A673 (cell line): ENCODE measurements at regions not wholly inside any gene's neighbourhood (a gene's known extent, or its start where the extent isn't known, plus 50 kb on each side); places are given as distances from the start of the nearest gene placed in this dataset.
A peak's percentile ranks its signal among the peaks of the same experiment; 100 is the strongest.
"Not testable (repeated sequence)": the region's sequence is repeated elsewhere in the genome, so short reads cannot be mapped to it uniquely, and the experiment has no call there.

ENCODE experiments used
- BruUV-seq: library from RNA; stranded (reverse); fragments of 400-500 nt; replicated peaks from 2 replicates; lab custom pipeline; 2021; lab: Mats Ljungman, UMichigan
- CTCF ChIA-PET: fragments of 300-600 bp; sonication (Branson Sonifier 250); formaldehyde crosslinking; loops from one replicate; lab custom pipeline; 2022; ENCODE audit warnings: antibody characterized with exemption; lab: Charles Lee
- POLR2A ChIA-PET: fragments of 300-600 bp; sonication (Branson Sonifier 250); formaldehyde crosslinking; loops from one replicate; lab custom pipeline; 2022; ENCODE audit warnings: antibody characterized with exemption; ENCODE audit not compliant: low non-redundant PET; lab: Charles Lee
- DNase-seq: peaks from one replicate; pipeline ENCODE4 v3.0.0-alpha.2; 2015; ENCODE audit warnings: low spot score
- H3K27ac ChIP-seq: fragments of 200-600 bp; sonication (generic); 2 replicates; pipeline ENCODE4 v1.5.1; 2016; ENCODE audit warnings: mixed run types, low read depth, mild to moderate bottlenecking, mixed read lengths, antibody characterized with exemption, low read length; ENCODE audit not compliant: poor library complexity, severe bottlenecking
- H3K27me3 ChIP-seq: fragments of 200-600 bp; sonication (generic); replicated peaks from 2 replicates; pipeline ENCODE4 v1.6.1; 2017; ENCODE audit warnings: mixed run types, low read depth, mild to moderate bottlenecking, mixed read lengths, antibody characterized with exemption, low read length; ENCODE audit not compliant: insufficient read depth, poor library complexity
- H3K36me3 ChIP-seq: fragments of 200-600 bp; sonication (generic); 2 replicates; pipeline ENCODE4 v1.6.1; 2016; ENCODE audit warnings: mixed run types, mild to moderate bottlenecking, mixed read lengths, antibody characterized with exemption, low read length; ENCODE audit not compliant: insufficient read depth, poor library complexity, severe bottlenecking
- H3K4me1 ChIP-seq: fragments of 200-600 bp; sonication (generic); 2 replicates; pipeline ENCODE4 v1.6.1; 2017; ENCODE audit warnings: mixed run types, mild to moderate bottlenecking, mixed read lengths, antibody characterized with exemption, low read length; ENCODE audit not compliant: insufficient read depth, poor library complexity, severe bottlenecking
- H3K4me3 ChIP-seq: fragments of 200-600 bp; sonication (generic); 2 replicates; pipeline ENCODE4 v1.5.1; 2016; ENCODE audit warnings: low read depth, mixed run types, mild to moderate bottlenecking, mixed read lengths, low read length; ENCODE audit not compliant: poor library complexity, severe bottlenecking
- H3K9me3 ChIP-seq: fragments of 200-600 bp; sonication (generic); 2 replicates; pipeline ENCODE4 v1.6.1; 2016; ENCODE audit warnings: mixed run types, low read depth, mild to moderate bottlenecking, mixed read lengths, antibody characterized with exemption, low read length; ENCODE audit not compliant: poor library complexity, severe bottlenecking
- EZH2 ChIP-seq: fragments of 200-600 bp; sonication (generic); IDR thresholded peaks from 2 replicates; pipeline ENCODE4 v1.6.1; 2017; ENCODE audit warnings: borderline replicate concordance, low read depth, mild to moderate bottlenecking, mixed read lengths, antibody characterized with exemption, low read length; ENCODE audit not compliant: poor library complexity, severe bottlenecking
- intact Hi-C: fragments of 100-400 bp; cut with micrococcal nuclease; formaldehyde crosslinking; loops from one replicate; pipeline ENCODE4 v1.10.0; 2022; ENCODE audit not compliant: unreplicated experiment
- TF ChIP-seq, protein P1 (sequence below): fragments of 300-800, 200-600 bp; sonication (generic); conservative IDR thresholded peaks from 2 replicates; pipeline ENCODE4 v1.5.1; 2017; ENCODE audit warnings: low read depth, mild to moderate bottlenecking, antibody characterized with exemption, low read length, moderate library complexity, mixed read lengths

GRCh38 chr14:25381498-25381897, 331.6 kb upstream of the STXBP6 start:
- TF ChIP-seq EZH2, result no peak
- TF ChIP-seq, protein P1, sequence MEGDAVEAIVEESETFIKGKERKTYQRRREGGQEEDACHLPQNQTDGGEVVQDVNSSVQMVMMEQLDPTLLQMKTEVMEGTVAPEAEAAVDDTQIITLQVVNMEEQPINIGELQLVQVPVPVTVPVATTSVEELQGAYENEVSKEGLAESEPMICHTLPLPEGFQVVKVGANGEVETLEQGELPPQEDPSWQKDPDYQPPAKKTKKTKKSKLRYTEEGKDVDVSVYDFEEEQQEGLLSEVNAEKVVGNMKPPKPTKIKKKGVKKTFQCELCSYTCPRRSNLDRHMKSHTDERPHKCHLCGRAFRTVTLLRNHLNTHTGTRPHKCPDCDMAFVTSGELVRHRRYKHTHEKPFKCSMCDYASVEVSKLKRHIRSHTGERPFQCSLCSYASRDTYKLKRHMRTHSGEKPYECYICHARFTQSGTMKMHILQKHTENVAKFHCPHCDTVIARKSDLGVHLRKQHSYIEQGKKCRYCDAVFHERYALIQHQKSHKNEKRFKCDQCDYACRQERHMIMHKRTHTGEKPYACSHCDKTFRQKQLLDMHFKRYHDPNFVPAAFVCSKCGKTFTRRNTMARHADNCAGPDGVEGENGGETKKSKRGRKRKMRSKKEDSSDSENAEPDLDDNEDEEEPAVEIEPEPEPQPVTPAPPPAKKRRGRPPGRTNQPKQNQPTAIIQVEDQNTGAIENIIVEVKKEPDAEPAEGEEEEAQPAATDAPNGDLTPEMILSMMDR, result peak; percentile 60
- CTCF ChIA-PET, result interaction anchor here (1.0 to 1.6 kb wide), 3 partner anchors 14 to 24 kb away, joined by 4 to 8 read pairs (median 4); no protein-coding TSS in a partner anchor
- Histone ChIP-seq H3K36me3 (no peaks in the 10 kb centered on the region), H3K4me3 (no peak overlapping the region), H3K27ac (no peak overlapping the region), H3K9me3 (peaks cover 2% of the 10 kb centered on the region), H3K27me3 (no peaks in the 10 kb centered on the region), H3K4me1 (no peaks in the 10 kb centered on the region)
- no TSS peak for BruUV-seq
- POLR2A ChIA-PET, result no interaction called here
- peak; percentile 75 for DNase-seq
- intact Hi-C loops, result no loop called here

- ChIA-PET POLR2A (no interaction called here), CTCF (no interaction called here)
- intact Hi-C loops, result no loop called here
- BruUV-seq, result no TSS peak
- no peak for DNase-seq
- TF ChIP-seq EZH2, result no peak
- TF ChIP-seq, protein P1, result no peak
- Histone ChIP-seq H3K4me1 (no peaks in the 10 kb centered on the region), H3K4me3 (no peak overlapping the region), H3K36me3 (no peaks in the 10 kb centered on the region), H3K9me3 (no peaks in the 10 kb centered on the region), H3K27ac (no peak overlapping the region), H3K27me3 (no peaks in the 10 kb centered on the region)
These were observed 325.7 kb upstream of the STXBP6 start for GRCh38 chr14:25375639-25376038.

DNA sequence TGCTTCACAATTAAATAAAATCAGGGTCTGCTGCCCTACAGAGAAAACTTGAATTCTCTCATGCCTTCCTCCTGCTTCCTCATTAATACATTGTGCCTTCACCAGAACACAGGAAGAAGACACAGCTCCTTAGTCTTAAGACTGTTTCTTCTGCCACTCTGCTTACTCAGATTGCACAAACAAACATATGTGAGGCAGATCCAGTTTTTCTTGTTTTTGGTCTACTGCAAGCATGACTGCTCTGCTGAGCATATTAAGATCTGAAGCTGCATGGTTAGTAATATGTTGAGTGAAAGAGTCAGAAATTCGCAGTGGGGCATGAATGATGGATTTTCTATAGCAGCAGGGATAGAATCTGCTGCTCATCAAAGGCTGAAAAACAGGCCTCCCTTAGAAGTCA, 321.1 kb upstream of the STXBP6 start:
- H3K9me3 ChIP-seq, result no peaks in the 10 kb centered on the region
- no peaks in the 10 kb centered on the region for H3K4me1 ChIP-seq
- no peak overlapping the region for H3K27ac ChIP-seq
- CTCF ChIA-PET, result no interaction called here
- no peak for DNase-seq
- no peak overlapping the region for H3K4me3 ChIP-seq
- H3K27me3 ChIP-seq, result no peaks in the 10 kb centered on the region
- POLR2A ChIA-PET, result no interaction called here
- intact Hi-C loops, result no loop called here
- BruUV-seq, result no TSS peak
- H3K36me3 ChIP-seq, result no peaks in the 10 kb centered on the region
- TF ChIP-seq, protein P1, result no peak
- TF ChIP-seq EZH2, result no peak

- DNase-seq, H3K27me3 ChIP-seq, H3K4me1 ChIP-seq, H3K27ac ChIP-seq, H3K36me3 ChIP-seq, BruUV-seq, H3K9me3 ChIP-seq, POLR2A ChIA-PET, CTCF ChIA-PET, H3K4me3 ChIP-seq, intact Hi-C loops: not testable (repeated sequence)
These were observed 320.1 kb upstream of the STXBP6 start for GRCh38 chr14:25370057-25370456.
